Nucleus accumbens (tissue), 56 donors: ENCODE measurements at regions not wholly inside any gene's neighbourhood (a gene's known extent, or its start where the extent isn't known, plus 50 kb on each side); places are given as distances from the start of the nearest gene placed in this dataset.

Experiments
- DNase-seq, 56 donors: peaks; one replicate each; lab custom pipeline; 2025; lab: John Stamatoyannopoulos, UW

DNA sequence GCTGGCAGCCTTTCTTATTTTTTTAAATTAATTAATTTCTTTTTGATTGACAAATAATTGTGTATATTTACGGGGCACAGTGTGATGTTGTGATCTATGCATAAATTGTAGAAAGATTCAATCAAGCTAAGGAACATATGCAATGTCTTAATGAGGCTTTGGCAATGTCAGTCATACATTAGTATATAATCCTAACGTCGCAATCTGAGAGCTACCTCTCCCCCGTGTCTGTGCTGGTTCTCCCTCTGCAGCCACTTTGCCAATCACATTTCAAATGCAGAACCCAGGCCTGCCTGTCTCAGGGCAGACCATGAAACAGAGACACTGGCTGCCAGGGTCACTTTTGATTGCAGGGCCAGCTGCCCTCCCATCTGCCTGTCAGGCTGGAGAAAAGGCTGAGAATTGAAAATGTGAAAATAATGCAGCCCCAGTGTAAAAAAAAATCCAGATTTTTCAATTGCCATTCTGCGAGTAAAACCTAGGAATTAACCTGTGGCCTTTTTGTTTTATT, 56.3 kb downstream of the SLC24A2 start:
- DNase-seq: peak in 2 of 56 donors; percentile 5 to 9

DNA sequence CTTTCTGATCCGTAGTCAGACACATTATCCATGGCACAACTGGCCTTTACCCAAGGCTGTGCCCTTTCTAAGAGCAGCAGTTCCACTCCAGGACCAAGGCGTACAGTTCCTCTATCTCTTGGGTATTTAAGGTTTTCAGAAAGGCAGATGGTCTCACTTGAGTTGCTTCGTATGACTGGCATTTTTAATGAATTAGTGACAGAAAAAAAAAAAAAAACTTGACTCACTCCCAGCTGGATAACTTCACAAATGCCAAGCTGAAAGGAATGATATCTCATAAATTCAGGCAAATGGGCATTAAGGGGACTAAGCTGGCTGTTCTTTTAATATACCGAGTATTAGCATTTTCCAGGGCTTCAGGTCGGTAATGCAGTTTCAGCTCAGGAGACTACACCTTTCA, 60.7 kb downstream of the SLC24A2 start:
- no peak for DNase-seq

DNA sequence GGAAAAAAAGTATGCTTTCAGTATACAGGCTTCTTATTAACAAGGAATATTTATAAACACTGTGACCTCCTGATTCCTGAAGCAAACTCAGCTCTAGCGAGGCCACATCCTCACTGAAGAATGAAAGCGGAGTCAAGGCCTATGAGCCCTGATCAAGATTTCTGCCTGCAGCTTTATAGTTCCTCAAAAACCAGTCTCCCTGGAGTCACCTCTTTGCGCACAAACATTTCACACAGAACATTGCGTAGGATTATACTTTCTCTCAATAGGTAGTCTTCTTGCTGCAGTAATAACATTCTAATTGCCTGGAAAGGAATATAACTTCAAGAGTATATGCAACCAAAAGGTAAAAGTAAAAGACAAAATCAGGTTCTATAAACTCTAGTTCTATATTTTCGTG, 62.9 kb downstream of the SLC24A2 start:
- no peak for DNase-seq

DNA sequence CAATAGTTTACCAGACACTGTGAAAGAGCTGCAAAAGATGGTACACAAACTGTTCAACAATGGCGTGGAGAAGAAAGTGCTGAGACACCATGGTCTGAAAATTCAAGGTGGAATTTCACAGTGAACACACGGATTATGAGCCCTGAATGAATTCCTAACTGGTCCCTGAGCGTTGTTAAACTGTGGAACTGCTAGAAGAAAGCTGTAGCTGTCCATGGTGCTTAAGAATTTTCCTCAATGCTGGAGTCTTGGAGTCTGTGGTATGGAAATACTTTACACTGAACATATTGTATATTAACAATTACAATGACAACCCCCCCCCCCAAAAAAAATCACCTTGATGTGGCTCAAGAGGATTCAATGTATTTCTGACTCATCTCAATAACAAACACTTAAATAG, 68.5 kb downstream of the SLC24A2 start:
- DNase-seq: no peak

DNA sequence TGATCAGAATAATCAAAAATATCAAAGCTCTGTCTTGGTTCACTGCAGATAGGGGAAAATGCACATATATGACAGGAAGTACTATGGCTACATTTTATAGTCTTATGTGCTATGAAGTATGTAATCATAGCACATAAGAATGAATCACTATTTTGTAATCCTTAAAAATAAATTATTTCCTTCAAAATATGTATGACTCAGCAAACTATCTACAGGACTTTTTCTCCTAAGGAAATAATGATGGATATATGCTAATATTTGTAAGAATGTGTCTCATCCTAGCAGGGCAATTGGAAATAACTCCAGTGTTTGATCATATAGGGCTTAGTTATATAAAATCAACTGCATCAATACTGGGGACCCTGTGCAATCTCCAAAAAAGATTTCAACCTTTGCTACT, 85.1 kb downstream of the SLC24A2 start:
- no peak for DNase-seq

DNA sequence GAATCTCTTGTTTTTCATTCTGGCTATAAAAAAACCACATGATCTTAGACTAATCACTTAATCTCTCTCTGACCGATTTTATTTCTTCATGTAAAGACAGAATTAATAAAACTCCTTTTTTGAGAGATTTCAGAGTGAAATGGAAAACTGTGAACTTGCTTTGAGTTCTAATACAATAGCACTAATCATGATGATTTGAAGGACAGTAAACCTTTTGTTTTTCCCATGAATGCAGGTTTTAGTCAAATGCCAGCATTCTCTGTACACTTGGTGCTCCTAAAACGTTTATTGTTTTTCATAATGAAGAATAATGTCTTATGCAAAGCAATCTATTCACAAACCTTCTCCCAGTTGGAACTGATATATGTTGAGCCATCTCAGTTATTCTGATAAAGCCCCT, 86.8 kb downstream of the SLC24A2 start:
- no peak for DNase-seq

DNA sequence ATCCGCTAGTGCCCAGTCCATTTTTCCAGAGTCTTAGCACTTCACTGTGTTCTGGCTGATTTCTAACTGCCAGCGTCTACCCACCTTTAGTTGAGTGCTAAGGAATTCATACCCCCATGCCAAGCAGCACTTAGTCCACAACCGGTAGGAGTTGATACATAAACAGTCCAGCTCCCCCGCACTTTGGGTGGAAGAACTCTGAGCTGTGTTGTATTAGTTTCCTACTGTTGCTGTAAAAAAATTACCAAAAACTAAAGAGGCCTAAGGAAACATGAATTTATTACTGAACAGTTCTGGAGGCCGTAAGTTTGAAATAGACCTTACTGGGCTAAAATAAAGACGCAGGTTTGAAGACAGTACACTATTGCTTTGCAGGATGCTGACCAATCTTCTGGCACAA, 87.6 kb downstream of the SLC24A2 start:
- DNase-seq: no peak

DNA sequence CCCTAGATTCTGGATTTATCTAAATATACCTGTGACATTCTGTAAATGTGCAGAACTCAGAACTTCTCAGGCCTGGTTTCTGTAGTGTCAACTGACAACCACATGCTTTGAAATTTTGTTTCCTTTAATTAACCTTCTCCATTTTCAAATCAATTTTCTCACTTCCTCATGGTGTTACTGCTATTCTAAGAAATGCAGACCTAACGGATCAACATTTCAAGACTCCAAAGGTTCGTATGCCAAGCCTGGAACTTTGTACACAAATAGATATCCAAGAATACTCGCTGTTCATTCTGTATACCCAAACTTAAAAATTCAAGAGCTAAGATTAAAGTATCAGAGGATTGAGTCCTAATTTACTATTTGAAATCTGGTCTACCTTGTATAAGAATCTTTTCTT, 88.1 kb downstream of the SLC24A2 start:
- DNase-seq: no peak

DNA sequence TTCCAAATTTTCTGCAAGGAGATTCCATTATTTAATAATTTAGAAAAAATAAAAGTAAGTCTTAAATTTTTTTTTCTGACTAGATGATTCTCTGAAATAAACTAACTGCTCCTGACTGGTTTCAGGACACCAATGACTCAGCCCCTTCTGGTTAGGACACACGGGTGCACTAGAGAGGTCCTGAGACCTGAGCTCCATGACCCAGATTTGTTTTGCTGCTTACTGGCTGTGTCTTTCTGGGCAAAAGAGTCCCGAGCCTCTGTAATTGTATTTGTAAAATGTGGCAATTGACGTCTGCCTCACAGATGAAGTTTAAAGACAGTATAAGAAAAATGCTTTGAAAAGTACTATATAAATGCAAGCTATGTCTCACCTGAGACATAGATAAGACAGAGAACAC, 89.1 kb downstream of the SLC24A2 start:
- peak in 2 of 56 donors; percentile 16 to 19 for DNase-seq

DNA sequence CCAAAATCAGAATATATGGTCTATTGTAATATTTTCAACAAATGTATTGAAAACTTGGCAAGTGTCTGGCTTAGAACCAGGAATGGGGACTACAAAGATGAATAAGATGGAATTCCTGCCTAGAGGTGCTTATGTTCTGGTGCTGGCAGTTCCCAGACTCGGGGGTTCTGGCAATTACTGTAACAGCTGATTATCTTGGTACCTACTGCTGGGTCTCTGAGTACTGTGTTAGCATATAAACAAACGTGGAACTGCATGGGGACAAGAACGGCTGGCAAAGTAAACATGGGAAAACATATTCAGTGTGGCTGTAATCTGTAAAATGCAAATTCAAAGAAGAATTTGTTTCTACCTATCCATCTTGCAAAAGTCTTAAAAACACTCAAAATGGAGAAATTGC, 89.9 kb downstream of the SLC24A2 start:
- no peak for DNase-seq

DNA sequence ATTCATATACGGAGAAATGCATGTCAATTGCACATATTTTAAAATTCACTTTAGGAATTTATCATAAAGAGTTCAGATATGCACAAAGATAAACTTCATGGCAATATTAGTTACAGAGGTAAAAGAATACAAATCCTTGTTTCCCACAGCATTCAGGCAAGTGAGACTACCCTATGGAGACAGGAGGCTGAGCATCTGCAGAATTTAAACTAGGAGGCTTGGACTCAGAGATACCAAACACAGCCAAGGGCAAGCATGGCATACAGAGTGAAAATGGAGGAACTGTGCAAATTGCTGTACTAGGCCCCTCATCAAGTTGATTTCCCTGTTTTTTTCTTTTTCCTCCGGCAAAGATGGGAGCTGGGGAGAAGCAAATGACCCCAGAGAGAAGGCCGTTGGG, 94.2 kb downstream of the SLC24A2 start:
- no peak for DNase-seq

DNA sequence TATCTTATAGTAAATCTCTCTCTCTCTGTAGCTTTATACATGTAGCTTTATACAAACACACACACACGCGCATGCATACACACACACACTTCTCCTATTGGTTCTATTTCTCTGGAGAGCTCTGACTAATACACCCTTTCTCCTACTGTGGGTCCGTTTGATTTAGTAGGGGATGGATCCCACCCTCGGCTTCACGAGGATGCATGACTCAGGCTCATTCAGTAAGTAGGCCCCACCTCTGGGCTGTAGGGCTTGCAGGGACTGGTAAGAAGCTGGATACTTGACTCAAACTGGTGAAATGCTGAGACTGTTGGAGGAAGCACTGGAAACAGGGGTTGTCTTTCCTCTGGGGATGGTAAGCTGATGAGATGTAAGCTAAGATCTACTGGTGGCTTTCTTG, 98.7 kb downstream of the SLC24A2 start:
- DNase-seq: peak in 1 of 56 donors; percentile 66

DNA sequence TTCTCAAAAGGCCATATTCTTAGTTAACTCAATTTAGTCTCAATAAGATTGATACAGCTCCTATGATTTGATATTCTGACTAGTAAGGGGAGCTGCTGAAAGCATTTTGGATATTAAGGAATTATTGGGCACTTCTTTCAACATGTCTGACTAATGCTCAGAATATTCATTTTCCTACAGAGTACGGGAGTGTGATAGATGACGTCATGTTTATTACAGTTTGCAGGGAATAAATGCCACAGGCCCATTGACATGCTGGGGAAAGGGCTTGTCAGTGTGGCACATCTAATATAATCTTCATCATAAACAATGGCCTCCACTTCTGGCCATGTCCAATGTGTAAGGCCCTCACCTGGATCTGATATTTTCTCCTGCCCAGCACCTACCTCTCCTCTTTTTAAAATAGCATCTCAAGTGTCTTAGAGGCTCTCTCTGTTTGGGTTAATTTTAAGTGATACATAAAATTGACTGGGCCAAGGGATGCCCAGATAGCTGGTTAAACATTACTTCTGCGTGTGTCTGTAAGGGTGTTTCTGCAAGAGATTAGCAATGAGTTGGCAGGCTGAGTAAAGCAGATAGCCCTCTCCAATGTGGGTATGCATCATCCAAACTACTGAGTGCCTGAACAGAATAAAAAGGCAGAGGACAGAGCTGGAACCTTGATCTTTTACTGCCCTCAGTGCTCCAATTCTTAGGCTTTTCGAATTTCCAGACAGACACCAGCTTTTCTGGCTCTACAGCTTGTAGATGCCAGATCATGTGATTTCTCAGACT, 99.3 kb downstream of the SLC24A2 start:
- DNase-seq: no peak

DNA sequence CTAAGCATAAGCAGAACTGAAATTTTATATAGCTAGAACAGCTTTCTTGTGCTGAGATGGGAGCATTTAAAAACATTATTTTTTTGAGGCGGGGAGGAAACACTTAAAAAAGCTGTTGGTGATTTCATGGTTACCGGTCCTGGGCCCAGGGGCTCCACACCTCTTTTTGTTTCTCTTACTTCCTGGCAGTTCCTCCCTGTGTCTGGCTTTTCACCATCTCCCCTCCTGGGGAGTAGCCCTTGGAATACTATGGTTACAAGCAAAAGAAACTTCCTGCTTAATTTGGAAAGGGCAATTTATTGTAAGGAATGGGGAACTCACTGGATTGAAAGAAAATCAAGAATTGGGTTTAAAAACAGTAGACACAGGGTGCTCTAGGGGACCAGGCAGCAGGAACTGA, 105.1 kb downstream of the SLC24A2 start:
- no peak for DNase-seq

DNA sequence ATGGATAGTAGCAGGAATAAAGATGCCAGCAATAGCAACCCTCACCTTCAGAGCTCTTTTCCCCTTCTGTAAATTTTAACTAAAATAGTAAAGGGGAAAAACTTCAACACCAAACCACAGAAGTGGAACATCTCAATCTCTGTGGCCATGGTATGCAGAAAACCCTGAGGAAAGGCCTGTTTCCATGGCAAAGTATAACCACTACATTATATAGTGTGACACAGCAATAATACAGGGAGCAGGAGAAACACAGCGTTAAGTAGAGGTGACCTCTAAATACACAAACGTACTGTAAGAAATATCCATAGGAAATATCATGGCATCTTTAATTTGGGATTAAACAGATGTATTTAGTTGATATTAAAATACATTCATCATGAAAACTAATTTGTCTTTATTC, 106.4 kb downstream of the SLC24A2 start:
- DNase-seq: no peak

DNA sequence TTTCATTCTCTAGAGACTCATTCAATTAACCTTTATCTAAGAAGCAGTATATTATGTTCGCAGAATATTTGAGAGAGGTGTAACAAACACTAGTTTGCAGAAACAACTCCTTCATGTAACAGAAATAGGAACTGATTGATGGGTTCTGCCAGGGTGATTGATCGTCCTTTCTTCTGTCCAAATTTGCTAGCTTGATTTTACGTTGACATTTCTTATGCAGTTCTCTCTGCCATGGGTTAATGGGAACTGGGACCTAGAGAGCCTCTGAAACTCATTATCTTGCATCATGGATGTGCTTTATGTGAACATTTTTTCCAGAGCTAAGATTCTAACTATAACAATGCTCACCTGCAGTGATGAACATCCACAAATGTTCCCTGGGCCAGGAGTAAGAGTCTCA, 107.0 kb downstream of the SLC24A2 start:
- DNase-seq: no peak

DNA sequence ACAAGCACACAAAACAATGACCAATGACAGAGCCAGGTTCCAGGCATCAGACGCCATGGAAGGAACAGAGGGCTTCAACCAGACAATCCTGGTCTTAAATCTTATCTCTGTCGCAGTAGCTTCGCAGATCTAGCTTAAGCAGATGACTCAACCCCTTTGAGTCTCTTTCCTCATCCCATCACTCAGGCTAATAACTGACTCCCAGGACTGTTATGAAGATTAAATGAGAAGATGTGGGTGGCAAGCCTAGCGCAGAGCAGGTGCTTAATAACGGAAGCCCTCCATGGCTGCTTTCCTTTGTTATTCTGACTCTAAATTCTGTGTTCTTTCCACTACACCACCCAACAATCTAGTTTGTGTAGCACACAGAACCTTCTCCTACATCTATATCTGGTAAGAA, 110.9 kb downstream of the SLC24A2 start:
- DNase-seq: peak in 2 of 56 donors; percentile 7 to 12

DNA sequence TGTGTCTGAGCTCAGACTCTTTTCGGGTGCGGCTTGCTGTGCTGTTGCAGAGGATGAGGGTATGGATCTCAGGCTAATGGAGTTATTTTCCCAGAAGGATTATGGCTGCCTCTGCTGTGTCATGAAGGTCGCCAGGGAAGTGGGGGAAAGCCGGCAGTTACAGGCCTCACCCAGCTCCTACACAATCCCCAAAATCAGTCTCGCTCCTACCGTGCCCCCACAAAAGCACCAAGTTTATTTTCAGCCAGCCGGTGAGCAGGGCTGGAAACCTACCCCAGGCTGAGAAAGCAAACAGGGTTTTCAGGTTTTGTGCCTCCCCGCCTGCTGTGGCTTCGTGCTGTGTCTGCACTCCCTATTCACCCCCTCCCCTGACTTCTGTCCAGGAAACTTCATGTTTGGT, 113.3 kb downstream of the SLC24A2 start:
- no peak for DNase-seq

DNA sequence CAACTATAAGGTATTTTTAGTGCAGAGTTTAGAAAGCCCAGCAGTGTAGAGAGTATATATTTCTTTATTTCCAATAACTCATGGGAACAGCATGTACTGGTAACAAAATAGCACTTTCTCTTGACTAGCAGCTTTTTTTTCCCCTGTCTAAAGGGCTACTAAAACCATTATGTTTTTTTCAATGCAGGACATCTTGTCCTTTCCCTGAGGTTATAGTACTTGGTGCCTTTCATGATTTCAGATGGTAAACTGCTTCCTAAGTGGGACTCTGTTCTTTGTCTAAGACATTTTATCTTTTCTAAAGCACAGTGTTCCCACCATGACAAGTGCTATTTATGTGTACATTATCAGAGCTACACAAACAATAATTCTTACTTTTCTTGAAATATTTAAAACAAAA, 122.3 kb downstream of the SLC24A2 start:
- DNase-seq: no peak

DNA sequence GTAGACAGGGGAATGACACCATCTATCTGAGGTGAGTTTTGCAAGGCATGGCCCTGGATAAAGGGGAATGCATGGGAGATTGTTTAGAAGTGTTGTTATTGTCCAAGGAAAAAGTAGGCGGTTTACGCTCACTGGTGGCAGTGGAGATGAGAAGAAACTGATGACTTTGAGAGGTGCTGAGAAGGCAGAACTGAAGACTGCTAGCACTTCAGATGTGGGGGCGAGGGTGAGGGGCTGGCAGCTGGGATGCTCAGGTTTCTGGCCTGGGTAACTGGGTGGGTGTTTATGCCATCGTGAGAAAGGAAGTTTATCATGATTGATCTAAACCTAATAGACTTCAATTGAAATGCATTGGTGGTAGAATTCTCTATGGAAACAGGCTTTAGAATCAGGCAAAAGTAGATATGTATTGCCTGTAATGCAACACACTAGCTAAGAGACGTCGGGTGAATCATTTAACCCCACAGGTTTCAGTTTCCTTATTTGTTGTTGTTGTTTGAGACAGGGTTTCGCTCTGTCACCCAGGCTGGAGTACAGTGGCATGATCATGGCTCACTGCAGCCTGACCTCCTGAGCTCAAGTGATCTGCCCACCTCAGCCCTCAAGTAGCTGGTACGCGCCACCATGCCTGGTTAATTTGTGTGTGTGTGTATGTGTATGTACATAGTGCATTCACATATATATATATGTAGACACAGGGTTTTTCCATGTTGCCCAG, 123.5 kb downstream of the SLC24A2 start:
- DNase-seq: no peak

DNA sequence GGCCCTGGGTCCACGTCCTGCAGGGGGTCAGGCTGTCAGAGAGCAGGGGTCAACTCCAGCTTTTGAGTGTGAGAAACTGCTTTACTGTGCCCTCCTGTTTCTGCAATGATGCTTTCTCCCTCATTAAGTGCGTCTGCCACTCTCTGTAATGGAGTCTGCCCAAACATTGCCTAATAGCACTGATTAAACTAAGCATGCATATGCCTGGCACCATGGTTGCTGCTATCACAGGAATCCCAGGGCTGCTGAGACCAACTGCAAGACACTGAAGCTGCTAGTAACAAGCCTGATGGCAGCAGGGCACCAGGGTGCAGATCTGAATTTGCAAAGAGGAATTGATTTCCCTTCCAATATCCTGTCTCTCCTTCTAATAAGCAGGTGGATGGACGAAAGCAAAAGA, 125.3 kb downstream of the SLC24A2 start:
- DNase-seq: no peak

DNA sequence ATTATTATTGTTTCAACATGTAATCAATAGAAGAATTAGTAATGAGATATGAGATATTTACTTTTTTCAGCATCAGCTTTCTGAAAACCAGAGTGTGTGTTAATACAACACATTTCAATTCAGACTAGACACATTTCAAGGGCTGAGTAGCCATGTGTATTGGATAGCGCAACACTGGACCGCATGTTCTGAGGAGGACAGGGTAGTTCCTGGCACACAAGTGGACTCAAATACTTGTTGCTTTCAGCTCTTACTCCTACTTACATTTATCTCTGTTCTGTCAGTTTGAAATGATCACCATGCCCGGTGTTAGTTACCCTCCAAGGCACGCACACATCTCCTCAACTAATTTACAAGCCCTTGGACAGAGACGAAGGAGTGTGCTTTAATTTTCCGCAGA, 126.6 kb downstream of the SLC24A2 start:
- no peak for DNase-seq
